HEK293 (cell line): ENCODE measurements at regions not wholly inside any gene's neighbourhood (a gene's known extent, or its start where the extent isn't known, plus 50 kb on each side); places are given as distances from the start of the nearest gene placed in this dataset.

ENCODE experiments used
- CTCF ChIA-PET: fragments of 350-600 bp; formaldehyde crosslinking; extraction: SDS; loops from one replicate; lab custom pipeline; 2021; ENCODE audit warnings: antibody characterized with exemption; lab: Yijun Ruan, JAX
- POLR2A ChIA-PET: fragments of 300-600 bp; formaldehyde crosslinking; extraction: SDS; loops from one replicate; lab custom pipeline; 2020; ENCODE audit warnings: antibody characterized with exemption, inconsistent platforms; lab: Yijun Ruan, JAX
- H3K27ac ChIP-seq: fragments of 200-500 bp; sonication (Bioruptor generic); 2 replicates; pipeline ENCODE4 v1.5.1; 2014; ENCODE audit warnings: low read depth, low read length, control low read depth, inconsistent platforms; ENCODE audit errors: extremely low read depth
- H3K36me3 ChIP-seq, 2 experiments: fragments of 200-500 bp in 1 of 2; sonication (Bioruptor generic) in 1 of 2; 1 replicate in 1 of 2; 2 replicates in 1 of 2; pipeline ENCODE4 v1.5.1; 2014 to 2017; ENCODE audit warnings: inconsistent platforms in 2 of 2, low read length in 2 of 2; ENCODE audit not compliant: control insufficient read depth in 2 of 2, insufficient read depth in 1 of 2
- H3K4me1 ChIP-seq: fragments of 200-500 bp; sonication (Bioruptor generic); 2 replicates; pipeline ENCODE4 v1.5.1; 2014; ENCODE audit warnings: mild to moderate bottlenecking, low read length, inconsistent platforms; ENCODE audit not compliant: control insufficient read depth, insufficient read depth
- H3K4me3 ChIP-seq: 2 replicates; pipeline ENCODE4 v1.5.1; 2011; ENCODE audit warnings: low read depth, mild to moderate bottlenecking, control low read depth, low read length, moderate library complexity
- H3K9me3 ChIP-seq: fragments of 200-500 bp; sonication (Bioruptor generic); 2 replicates; pipeline ENCODE4 v1.5.1; 2014; ENCODE audit warnings: low read depth, low read length, inconsistent platforms; ENCODE audit not compliant: control insufficient read depth, insufficient read depth
- PRDM1 ChIP-seq: fragments of 450-650 bp; formaldehyde crosslinking; IDR thresholded peaks from 2 replicates; pipeline ENCODE4; 2016; ENCODE audit warnings: missing biosample characterization, missing genetic modification characterization
- REPIN1 ChIP-seq: fragments of 450-650 bp; formaldehyde crosslinking; IDR thresholded peaks from 2 replicates; pipeline ENCODE4 v1.5.1; 2017; ENCODE audit warnings: missing biosample characterization, missing genetic modification characterization, low read depth
- ZBTB44 ChIP-seq: fragments of 450-650 bp; IDR thresholded peaks from 2 replicates; pipeline ENCODE4 v1.5.1; 2018; ENCODE audit warnings: missing biosample characterization, mild to moderate bottlenecking, missing genetic modification characterization
- ZNF19 ChIP-seq: fragments of 450-650 bp; formaldehyde crosslinking; IDR thresholded peaks from 2 replicates; pipeline ENCODE4; 2016; ENCODE audit warnings: missing biosample characterization, missing genetic modification characterization, low read depth
- ZNF23 ChIP-seq: fragments of 450-650 bp; formaldehyde crosslinking; IDR thresholded peaks from 2 replicates; pipeline ENCODE4 v1.5.1; 2016; ENCODE audit warnings: missing biosample characterization, missing genetic modification characterization, borderline replicate concordance
- ZNF335 ChIP-seq: fragments of 450-650 bp; formaldehyde crosslinking; conservative IDR thresholded peaks from 2 replicates; pipeline ENCODE4 v1.5.1; 2016; ENCODE audit warnings: missing biosample characterization, missing genetic modification characterization
- ZNF473 ChIP-seq: fragments of 450-650 bp; formaldehyde crosslinking; IDR thresholded peaks from 2 replicates; pipeline ENCODE4 v1.5.1; 2017; ENCODE audit warnings: missing biosample characterization, missing genetic modification characterization
- ZNF529 ChIP-seq: fragments of 450-650 bp; formaldehyde crosslinking; IDR thresholded peaks from 2 replicates; pipeline ENCODE4 v1.5.1; 2017; ENCODE audit warnings: missing genetic modification characterization, missing biosample characterization; ENCODE audit not compliant: insufficient replicate concordance
- ZNF654 ChIP-seq: fragments of 450-650 bp; formaldehyde crosslinking; IDR thresholded peaks from 2 replicates; pipeline ENCODE4 v1.5.1; 2016; ENCODE audit warnings: low read depth, missing biosample characterization, missing genetic modification characterization
- ZNF692 ChIP-seq: fragments of 450-650 bp; formaldehyde crosslinking; IDR thresholded peaks from 2 replicates; pipeline ENCODE4 v1.5.1; 2016; ENCODE audit warnings: missing biosample characterization, missing genetic modification characterization
- ZNF707 ChIP-seq: fragments of 450-650 bp; formaldehyde crosslinking; IDR thresholded peaks from 2 replicates; pipeline ENCODE4 v1.5.1; 2016; ENCODE audit warnings: missing biosample characterization, missing genetic modification characterization
- ZNF830 ChIP-seq: fragments of 450-650 bp; IDR thresholded peaks from 2 replicates; pipeline ENCODE4 v1.5.0; 2018; ENCODE audit warnings: missing biosample characterization, missing genetic modification characterization, low read depth, mild to moderate bottlenecking, moderate library complexity
- ZNF843 ChIP-seq: fragments of 450-650 bp; formaldehyde crosslinking; IDR thresholded peaks from 2 replicates; pipeline ENCODE4 v1.5.1; 2016; ENCODE audit warnings: missing biosample characterization, missing genetic modification characterization
- TF ChIP-seq, protein P1 (sequence below): fragments of 450-650 bp; formaldehyde crosslinking; IDR thresholded peaks from 2 replicates; pipeline ENCODE4 v1.5.1; 2016; ENCODE audit warnings: missing biosample characterization, missing genetic modification characterization, low read depth
- TF ChIP-seq, protein P2 (sequence below): fragments of 450-650 bp; formaldehyde crosslinking; IDR thresholded peaks from 2 replicates; pipeline ENCODE4 v1.5.1; 2017; ENCODE audit warnings: missing biosample characterization, mild to moderate bottlenecking, missing genetic modification characterization, moderate library complexity
- TF ChIP-seq, protein P3 (sequence below): fragments of 450-650 bp; formaldehyde crosslinking; conservative IDR thresholded peaks from 2 replicates; pipeline ENCODE4 v1.5.1; 2016; ENCODE audit warnings: low read depth, missing biosample characterization, missing genetic modification characterization
- TF ChIP-seq, protein P4 (sequence below): fragments of 450-650 bp; formaldehyde crosslinking; IDR thresholded peaks from 2 replicates; pipeline ENCODE4 v1.5.1; 2016; ENCODE audit warnings: missing biosample characterization, missing genetic modification characterization

DNA sequence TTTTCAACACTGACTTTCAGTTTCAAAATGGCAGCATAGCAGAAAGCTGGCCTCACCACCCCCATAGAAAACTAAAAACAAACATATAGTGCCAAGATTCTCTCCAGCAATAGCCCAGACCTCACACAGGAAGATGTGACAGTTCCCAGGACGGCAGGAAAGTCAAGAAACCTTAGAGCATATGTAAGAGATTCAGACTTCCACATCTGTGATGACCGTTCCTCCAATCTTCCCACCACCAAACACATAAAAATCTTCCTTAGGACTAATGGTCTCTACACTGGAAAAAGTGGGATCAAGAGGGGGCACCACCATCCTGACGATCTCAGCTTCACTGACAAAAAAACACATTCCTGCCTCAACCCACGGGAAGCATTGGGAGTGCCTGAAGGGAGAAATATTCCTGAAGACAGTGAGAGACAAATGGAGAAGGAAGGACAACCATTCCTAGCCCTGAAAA, 134.1 kb upstream of the CPXCR1 start:
- no peaks in the 10 kb centered on the region for H3K4me1 ChIP-seq
- H3K36me3 ChIP-seq: no peaks in the 10 kb centered on the region
- H3K9me3 ChIP-seq: peaks cover 3% of the 10 kb centered on the region; the same call in 1 of the 2 replicates
- TF ChIP-seq, protein P1, sequence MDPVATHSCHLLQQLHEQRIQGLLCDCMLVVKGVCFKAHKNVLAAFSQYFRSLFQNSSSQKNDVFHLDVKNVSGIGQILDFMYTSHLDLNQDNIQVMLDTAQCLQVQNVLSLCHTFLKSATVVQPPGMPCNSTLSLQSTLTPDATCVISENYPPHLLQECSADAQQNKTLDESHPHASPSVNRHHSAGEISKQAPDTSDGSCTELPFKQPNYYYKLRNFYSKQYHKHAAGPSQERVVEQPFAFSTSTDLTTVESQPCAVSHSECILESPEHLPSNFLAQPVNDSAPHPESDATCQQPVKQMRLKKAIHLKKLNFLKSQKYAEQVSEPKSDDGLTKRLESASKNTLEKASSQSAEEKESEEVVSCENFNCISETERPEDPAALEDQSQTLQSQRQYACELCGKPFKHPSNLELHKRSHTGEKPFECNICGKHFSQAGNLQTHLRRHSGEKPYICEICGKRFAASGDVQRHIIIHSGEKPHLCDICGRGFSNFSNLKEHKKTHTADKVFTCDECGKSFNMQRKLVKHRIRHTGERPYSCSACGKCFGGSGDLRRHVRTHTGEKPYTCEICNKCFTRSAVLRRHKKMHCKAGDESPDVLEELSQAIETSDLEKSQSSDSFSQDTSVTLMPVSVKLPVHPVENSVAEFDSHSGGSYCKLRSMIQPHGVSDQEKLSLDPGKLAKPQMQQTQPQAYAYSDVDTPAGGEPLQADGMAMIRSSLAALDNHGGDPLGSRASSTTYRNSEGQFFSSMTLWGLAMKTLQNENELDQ: no peak
- TF ChIP-seq ZNF707 (no peak), ZNF335 (no peak), ZNF692 (tag by site-specific recombination) (no peak), ZNF23 (no peak), ZNF19 (tag by site-specific recombination) (no peak), ZNF473 (tag by site-specific recombination) (no peak), ZNF830 (tag by site-specific recombination) (no peak), ZBTB44 (tag by site-specific recombination) (no peak), REPIN1 (tag by site-specific recombination) (no peak), ZNF843 (tag by site-specific recombination) (no peak)
- TF ChIP-seq, protein P2, sequence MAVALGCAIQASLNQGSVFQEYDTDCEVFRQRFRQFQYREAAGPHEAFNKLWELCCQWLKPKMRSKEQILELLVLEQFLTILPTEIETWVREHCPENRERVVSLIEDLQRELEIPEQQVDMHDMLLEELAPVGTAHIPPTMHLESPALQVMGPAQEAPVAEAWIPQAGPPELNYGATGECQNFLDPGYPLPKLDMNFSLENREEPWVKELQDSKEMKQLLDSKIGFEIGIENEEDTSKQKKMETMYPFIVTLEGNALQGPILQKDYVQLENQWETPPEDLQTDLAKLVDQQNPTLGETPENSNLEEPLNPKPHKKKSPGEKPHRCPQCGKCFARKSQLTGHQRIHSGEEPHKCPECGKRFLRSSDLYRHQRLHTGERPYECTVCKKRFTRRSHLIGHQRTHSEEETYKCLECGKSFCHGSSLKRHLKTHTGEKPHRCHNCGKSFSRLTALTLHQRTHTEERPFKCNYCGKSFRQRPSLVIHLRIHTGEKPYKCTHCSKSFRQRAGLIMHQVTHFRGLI (tag by site-specific recombination): no peak
- TF ChIP-seq, all 188 proteins: peak for 0
- CTCF ChIA-PET: interaction anchor here (0.6 to 1.0 kb wide), 2 partner anchors 477 to 1061 kb away, joined by 3 read pairs; no protein-coding TSS in a partner anchor
- POLR2A ChIA-PET: no interaction called here
- Histone ChIP-seq H3K4me3 (no peak overlapping the region), H3K27ac (no peak overlapping the region)

- TF ChIP-seq PRDM1 (tag by site-specific recombination) (peak; percentile 72; the same call in 1 of the 2 replicates), ZNF529 (no peak), ZNF654 (peak; percentile 84)
- TF ChIP-seq, protein P3, sequence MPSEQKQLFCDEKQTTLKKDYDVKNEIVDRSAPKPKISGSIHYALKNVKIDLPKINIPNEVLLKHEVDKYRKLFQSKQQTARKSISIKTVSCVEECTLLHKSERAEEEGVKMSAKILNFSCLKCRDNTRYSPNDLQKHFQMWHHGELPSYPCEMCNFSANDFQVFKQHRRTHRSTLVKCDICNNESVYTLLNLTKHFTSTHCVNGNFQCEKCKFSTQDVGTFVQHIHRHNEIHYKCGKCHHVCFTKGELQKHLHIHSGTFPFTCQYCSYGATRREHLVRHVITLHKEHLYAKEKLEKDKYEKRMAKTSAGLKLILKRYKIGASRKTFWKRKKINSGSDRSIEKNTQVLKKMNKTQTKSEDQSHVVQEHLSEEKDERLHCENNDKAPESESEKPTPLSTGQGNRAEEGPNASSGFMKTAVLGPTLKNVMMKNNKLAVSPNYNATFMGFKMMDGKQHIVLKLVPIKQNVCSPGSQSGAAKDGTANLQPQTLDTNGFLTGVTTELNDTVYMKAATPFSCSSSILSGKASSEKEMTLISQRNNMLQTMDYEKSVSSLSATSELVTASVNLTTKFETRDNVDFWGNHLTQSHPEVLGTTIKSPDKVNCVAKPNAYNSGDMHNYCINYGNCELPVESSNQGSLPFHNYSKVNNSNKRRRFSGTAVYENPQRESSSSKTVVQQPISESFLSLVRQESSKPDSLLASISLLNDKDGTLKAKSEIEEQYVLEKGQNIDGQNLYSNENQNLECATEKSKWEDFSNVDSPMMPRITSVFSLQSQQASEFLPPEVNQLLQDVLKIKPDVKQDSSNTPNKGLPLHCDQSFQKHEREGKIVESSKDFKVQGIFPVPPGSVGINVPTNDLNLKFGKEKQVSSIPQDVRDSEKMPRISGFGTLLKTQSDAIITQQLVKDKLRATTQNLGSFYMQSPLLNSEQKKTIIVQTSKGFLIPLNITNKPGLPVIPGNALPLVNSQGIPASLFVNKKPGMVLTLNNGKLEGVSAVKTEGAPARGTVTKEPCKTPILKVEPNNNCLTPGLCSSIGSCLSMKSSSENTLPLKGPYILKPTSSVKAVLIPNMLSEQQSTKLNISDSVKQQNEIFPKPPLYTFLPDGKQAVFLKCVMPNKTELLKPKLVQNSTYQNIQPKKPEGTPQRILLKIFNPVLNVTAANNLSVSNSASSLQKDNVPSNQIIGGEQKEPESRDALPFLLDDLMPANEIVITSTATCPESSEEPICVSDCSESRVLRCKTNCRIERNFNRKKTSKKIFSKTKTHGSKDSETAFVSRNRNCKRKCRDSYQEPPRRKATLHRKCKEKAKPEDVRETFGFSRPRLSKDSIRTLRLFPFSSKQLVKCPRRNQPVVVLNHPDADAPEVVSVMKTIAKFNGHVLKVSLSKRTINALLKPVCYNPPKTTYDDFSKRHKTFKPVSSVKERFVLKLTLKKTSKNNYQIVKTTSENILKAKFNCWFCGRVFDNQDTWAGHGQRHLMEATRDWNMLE (tag by site-specific recombination): no peak
- TF ChIP-seq, protein P4, sequence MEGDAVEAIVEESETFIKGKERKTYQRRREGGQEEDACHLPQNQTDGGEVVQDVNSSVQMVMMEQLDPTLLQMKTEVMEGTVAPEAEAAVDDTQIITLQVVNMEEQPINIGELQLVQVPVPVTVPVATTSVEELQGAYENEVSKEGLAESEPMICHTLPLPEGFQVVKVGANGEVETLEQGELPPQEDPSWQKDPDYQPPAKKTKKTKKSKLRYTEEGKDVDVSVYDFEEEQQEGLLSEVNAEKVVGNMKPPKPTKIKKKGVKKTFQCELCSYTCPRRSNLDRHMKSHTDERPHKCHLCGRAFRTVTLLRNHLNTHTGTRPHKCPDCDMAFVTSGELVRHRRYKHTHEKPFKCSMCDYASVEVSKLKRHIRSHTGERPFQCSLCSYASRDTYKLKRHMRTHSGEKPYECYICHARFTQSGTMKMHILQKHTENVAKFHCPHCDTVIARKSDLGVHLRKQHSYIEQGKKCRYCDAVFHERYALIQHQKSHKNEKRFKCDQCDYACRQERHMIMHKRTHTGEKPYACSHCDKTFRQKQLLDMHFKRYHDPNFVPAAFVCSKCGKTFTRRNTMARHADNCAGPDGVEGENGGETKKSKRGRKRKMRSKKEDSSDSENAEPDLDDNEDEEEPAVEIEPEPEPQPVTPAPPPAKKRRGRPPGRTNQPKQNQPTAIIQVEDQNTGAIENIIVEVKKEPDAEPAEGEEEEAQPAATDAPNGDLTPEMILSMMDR (tag by site-specific recombination): peak; percentile 80
- TF ChIP-seq, all 188 proteins: peak for 3
- H3K4me3 ChIP-seq: no peak overlapping the region
- ChIA-PET CTCF (interaction anchor here (0.9 kb wide), 1 partner anchor 1276 kb away, joined by 3 read pairs; no protein-coding TSS in a partner anchor), POLR2A (no interaction called here)
- peaks cover under 1% of the 10 kb centered on the region; the same call in 1 of the 2 replicates for H3K9me3 ChIP-seq
- H3K4me1 ChIP-seq: no peaks in the 10 kb centered on the region
- H3K36me3 ChIP-seq: no peaks in the 10 kb centered on the region
- H3K27ac ChIP-seq: no peak overlapping the region
Measured at GRCh38 chrX:88613338-88613737, 133.7 kb upstream of the CPXCR1 start.
